Keratinocyte (primary cell): ENCODE measurements at regions not wholly inside any gene's neighbourhood (a gene's known extent, or its start where the extent isn't known, plus 50 kb on each side); places are given as distances from the start of the nearest gene placed in this dataset.

Source experiments
- DNase-seq: peaks from one replicate; pipeline ENCODE4 v3.0.0-alpha.2; 2011; ENCODE audit warnings: low read depth, missing footprints, low spot score
- FAIRE-seq: peaks from 2 replicates; lab custom pipeline; 2011; peaks lifted over from hg19 to GRCh38; lab: Jason Lieb, UNC
- H2AFZ ChIP-seq: 2 replicates; pipeline ENCODE4 v1.6.0; 2012; ENCODE audit warnings: low read length, control low read depth, inconsistent platforms; ENCODE audit not compliant: control insufficient read depth
- H3K27ac ChIP-seq: 2 replicates; pipeline ENCODE4 v1.5.1; 2011; ENCODE audit warnings: low read length; ENCODE audit not compliant: control insufficient read depth, insufficient read depth
- H3K27me3 ChIP-seq: 3 replicates; pipeline ENCODE4 v1.6.0; 2011; ENCODE audit warnings: low read length; ENCODE audit not compliant: control insufficient read depth, insufficient read depth; ENCODE audit errors: extremely low read depth
- H3K36me3 ChIP-seq, 2 experiments: 2 replicates in 1 of 2; 3 replicates in 1 of 2; pipeline ENCODE4 v1.5.1; 2011; ENCODE audit warnings: low read length in 2 of 2, mild to moderate bottlenecking in 1 of 2; ENCODE audit not compliant: control insufficient read depth in 2 of 2, insufficient read depth in 2 of 2; ENCODE audit errors: extremely low read depth in 1 of 2
- H3K4me1 ChIP-seq: 3 replicates; pipeline ENCODE4 v1.5.1; 2011; ENCODE audit warnings: low read length; ENCODE audit not compliant: control insufficient read depth, insufficient read depth; ENCODE audit errors: extremely low read depth
- H3K4me2 ChIP-seq: 3 replicates; pipeline ENCODE4 v1.6.0; 2011; ENCODE audit warnings: low read depth, low read length; ENCODE audit not compliant: control insufficient read depth, insufficient read depth; ENCODE audit errors: extremely low read depth
- H3K4me3 ChIP-seq, 3 experiments: fragments of 200-600 bp in 1 of 3; sonication (generic) in 1 of 3; 2 replicates in 2 of 3; 3 replicates in 1 of 3; pipeline ENCODE4 v1.5.1; 2011 to 2016; ENCODE audit warnings: low read length in 3 of 3, mild to moderate bottlenecking in 3 of 3, control low read depth in 2 of 3, inconsistent platforms in 1 of 3, low read depth in 1 of 3, mixed read lengths in 1 of 3, mixed run types in 1 of 3, moderate library complexity in 1 of 3; ENCODE audit not compliant: control insufficient read depth in 2 of 3, insufficient read depth in 2 of 3; ENCODE audit errors: extremely low read depth in 1 of 3
- H3K79me2 ChIP-seq: 2 replicates; pipeline ENCODE4 v1.6.0; 2012; ENCODE audit warnings: low read length; ENCODE audit not compliant: control insufficient read depth, insufficient read depth
- H3K9ac ChIP-seq: 3 replicates; pipeline ENCODE4 v1.6.0; 2011; ENCODE audit warnings: low read length; ENCODE audit not compliant: control insufficient read depth, insufficient read depth; ENCODE audit errors: extremely low read depth
- H3K9me1 ChIP-seq: 3 replicates; pipeline ENCODE4 v1.6.0; 2011; ENCODE audit warnings: low read length; ENCODE audit not compliant: control insufficient read depth, insufficient read depth; ENCODE audit errors: extremely low read depth
- H3K9me3 ChIP-seq: 2 replicates; pipeline ENCODE4 v1.5.1; 2012; ENCODE audit warnings: low read depth, low read length; ENCODE audit not compliant: control insufficient read depth
- H4K20me1 ChIP-seq: 3 replicates; pipeline ENCODE4 v1.6.0; 2011; ENCODE audit warnings: low read length; ENCODE audit not compliant: control insufficient read depth, insufficient read depth; ENCODE audit errors: extremely low read depth
- EZH2 ChIP-seq: IDR thresholded peaks from one replicate; pipeline ENCODE4 v1.6.1; 2012; ENCODE audit warnings: inconsistent platforms, mild to moderate bottlenecking, low read length, moderate library complexity
- dilution Hi-C: fragments of 300-500 bp; cut with MboI; formaldehyde crosslinking; loops from one replicate; pipeline ENCODE4 v1.7.0; 2020; ENCODE audit warnings: low sequenced_read_pairs; ENCODE audit not compliant: extremely low pct_ligation_motif_present
- TF ChIP-seq, protein P1 (sequence below), 3 experiments: IDR thresholded peaks in 1 of 3; conservative IDR thresholded peaks in 1 of 3; optimal IDR thresholded peaks in 1 of 3; 2 replicates in 2 of 3; 3 replicates in 1 of 3; pipeline versions ENCODE3 to v1.5.1; 2011; ENCODE audit warnings: low read length in 3 of 3, mild to moderate bottlenecking in 3 of 3, moderate library complexity in 2 of 3, control low read depth in 1 of 3, inconsistent platforms in 1 of 3; ENCODE audit not compliant: insufficient read depth in 2 of 3; ENCODE audit errors: extremely low read depth in 1 of 3

DNA sequence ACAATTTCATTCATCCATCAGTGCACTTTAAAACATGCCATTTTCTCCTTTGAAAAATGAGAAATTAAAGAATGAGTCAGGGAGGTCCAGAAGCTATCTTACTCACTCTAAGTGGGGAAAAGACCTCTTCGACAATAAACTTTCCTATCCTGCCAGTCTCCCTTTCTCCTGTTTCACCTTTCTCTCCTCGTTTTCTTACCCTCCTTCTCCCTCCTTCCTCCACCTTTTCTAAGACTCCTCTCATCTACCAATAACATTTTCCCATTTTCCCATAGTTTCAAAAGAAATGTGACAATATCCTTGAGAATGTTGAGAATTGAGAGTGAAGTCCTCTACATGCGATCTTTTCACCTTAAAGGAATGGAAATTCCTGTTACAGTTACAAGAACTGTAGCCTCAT is 450.5 kb upstream of the GRAMD2B start:
- FAIRE-seq: no peak
- dilution Hi-C loops: no loop called here
- no peak overlapping the region for H3K4me3 ChIP-seq

DNA sequence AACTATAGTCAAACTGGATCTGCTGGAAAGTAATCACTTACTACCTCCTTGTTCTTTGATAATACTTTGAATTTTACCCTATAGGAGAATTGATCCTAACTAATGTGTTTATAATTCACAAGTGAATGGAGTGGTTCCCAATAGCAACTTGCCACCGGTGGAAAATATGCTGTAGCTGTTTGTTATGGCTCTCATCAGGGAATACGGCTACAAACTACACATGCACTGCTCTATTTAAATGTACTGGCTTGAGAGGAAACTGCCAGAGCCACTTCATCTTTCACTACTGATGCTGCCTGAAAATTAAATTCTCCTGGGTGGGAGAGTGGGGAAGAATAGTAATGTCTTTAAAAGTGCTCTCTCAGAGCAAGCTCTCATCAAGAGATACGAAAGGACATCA is 448.5 kb upstream of the GRAMD2B start:
- Histone ChIP-seq H3K9me3 (no peaks in the 10 kb centered on the region), H3K79me2 (no peaks in the 10 kb centered on the region), H3K4me1 (no peaks in the 10 kb centered on the region), H4K20me1 (no peaks in the 10 kb centered on the region), H2AFZ (no peak overlapping the region), H3K36me3 (no peaks in the 10 kb centered on the region), H3K9me1 (no peaks in the 10 kb centered on the region), H3K27me3 (no peaks in the 10 kb centered on the region), H3K4me3 (no peak overlapping the region), H3K4me2 (no peak overlapping the region), H3K27ac (no peak overlapping the region), H3K9ac (no peak overlapping the region)
- dilution Hi-C loops: no loop called here
- peak; percentile 29 for FAIRE-seq
- TF ChIP-seq, protein P1, sequence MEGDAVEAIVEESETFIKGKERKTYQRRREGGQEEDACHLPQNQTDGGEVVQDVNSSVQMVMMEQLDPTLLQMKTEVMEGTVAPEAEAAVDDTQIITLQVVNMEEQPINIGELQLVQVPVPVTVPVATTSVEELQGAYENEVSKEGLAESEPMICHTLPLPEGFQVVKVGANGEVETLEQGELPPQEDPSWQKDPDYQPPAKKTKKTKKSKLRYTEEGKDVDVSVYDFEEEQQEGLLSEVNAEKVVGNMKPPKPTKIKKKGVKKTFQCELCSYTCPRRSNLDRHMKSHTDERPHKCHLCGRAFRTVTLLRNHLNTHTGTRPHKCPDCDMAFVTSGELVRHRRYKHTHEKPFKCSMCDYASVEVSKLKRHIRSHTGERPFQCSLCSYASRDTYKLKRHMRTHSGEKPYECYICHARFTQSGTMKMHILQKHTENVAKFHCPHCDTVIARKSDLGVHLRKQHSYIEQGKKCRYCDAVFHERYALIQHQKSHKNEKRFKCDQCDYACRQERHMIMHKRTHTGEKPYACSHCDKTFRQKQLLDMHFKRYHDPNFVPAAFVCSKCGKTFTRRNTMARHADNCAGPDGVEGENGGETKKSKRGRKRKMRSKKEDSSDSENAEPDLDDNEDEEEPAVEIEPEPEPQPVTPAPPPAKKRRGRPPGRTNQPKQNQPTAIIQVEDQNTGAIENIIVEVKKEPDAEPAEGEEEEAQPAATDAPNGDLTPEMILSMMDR (optimal IDR thresholded peaks at IDR 0.05 in 1 of 3, IDR thresholded peaks at IDR 0.05 in 1 of 3, conservative IDR thresholded peaks at IDR 0.05 in 1 of 3; ENCODE audit: extremely low read depth in 1 of 3, insufficient read depth in 2 of 3, low read length in 3 of 3): no peak
- no peak for TF ChIP-seq EZH2
- DNase-seq: no peak

More for the DNA sequence above, 450.5 kb upstream of the GRAMD2B start:
- H3K4me2 ChIP-seq: no peak overlapping the region
- no peak overlapping the region for H2AFZ ChIP-seq
- no peaks in the 10 kb centered on the region for H3K9me1 ChIP-seq
- H3K27ac ChIP-seq: no peak overlapping the region
- H3K9me3 ChIP-seq: no peaks in the 10 kb centered on the region
- no peaks in the 10 kb centered on the region for H3K79me2 ChIP-seq
- H3K27me3 ChIP-seq: no peaks in the 10 kb centered on the region
- H4K20me1 ChIP-seq: no peaks in the 10 kb centered on the region
- TF ChIP-seq, protein P1 (optimal IDR thresholded peaks at IDR 0.05 in 1 of 3, IDR thresholded peaks at IDR 0.05 in 1 of 3, conservative IDR thresholded peaks at IDR 0.05 in 1 of 3; ENCODE audit: extremely low read depth in 1 of 3, insufficient read depth in 2 of 3, low read length in 3 of 3): no peak
- TF ChIP-seq EZH2: no peak
- no peaks in the 10 kb centered on the region for H3K36me3 ChIP-seq
- H3K4me1 ChIP-seq: no peaks in the 10 kb centered on the region
- DNase-seq: no peak
- no peak overlapping the region for H3K9ac ChIP-seq
